Ascending aorta (tissue), 2 donors: ENCODE measurements at regions not wholly inside any gene's neighbourhood (a gene's known extent, or its start where the extent isn't known, plus 50 kb on each side); places are given as distances from the start of the nearest gene placed in this dataset.

Experiments used
- DNase-seq, 2 donors: peaks; one replicate each; pipeline ENCODE4 v3.0.0-alpha.2; 2019; ENCODE audit warnings: low spot score in 2 of 2
- H3K27ac ChIP-seq, 2 donors: fragments of 200-600 bp; sonication (generic); one replicate each; pipeline ENCODE4 v1.5.1; 2016 to 2017; ENCODE audit warnings: mild to moderate bottlenecking in 1 of 2
- H3K27me3 ChIP-seq: fragments of 200-600 bp; sonication (generic); one replicate; pipeline ENCODE4 v1.5.1; 2017
- H3K36me3 ChIP-seq, 2 donors: fragments of 200-600 bp; sonication (generic); one replicate each; pipeline ENCODE4 v1.5.1; 2016
- H3K4me1 ChIP-seq, 2 donors: fragments of 200-600 bp; sonication (generic); one replicate each; pipeline ENCODE4 v1.5.1; 2016 to 2017; ENCODE audit warnings: mild to moderate bottlenecking in 1 of 2
- H3K4me3 ChIP-seq, 2 donors: fragments of 200-600 bp; sonication (generic); one replicate each; pipeline ENCODE4 v1.5.1; 2016 to 2017; ENCODE audit warnings: mild to moderate bottlenecking in 1 of 2
- H3K9me3 ChIP-seq, 2 donors: fragments of 200-600 bp; sonication (generic); one replicate each; pipeline ENCODE4 v1.5.1; 2016
- CTCF ChIP-seq, 3 experiments: fragments of 200-600 bp in 2 of 3; fragments of 450-650 bp in 1 of 3; sonication (generic) in 2 of 3; IDR thresholded peaks; one replicate each; pipeline ENCODE4 v1.5.1; 2016 to 2019; ENCODE audit warnings: antibody characterized with exemption in 3 of 3, mild to moderate bottlenecking in 1 of 3, moderate library complexity in 1 of 3
- intact Hi-C: fragments of 100-400 bp; cut with DNase I; formaldehyde crosslinking; loops from one replicate; pipeline ENCODE4 v1.15.1; 2023

- no peak for DNase-seq
- intact Hi-C loops: no loop called here
- Histone ChIP-seq H3K36me3 (no peaks in the 10 kb centered on the region), H3K27me3 (no peaks in the 10 kb centered on the region), H3K4me3 (no peak overlapping the region), H3K9me3 (peaks cover 0 to 6% of the 10 kb centered on the region in 2 donors), H3K4me1 (no peaks in the 10 kb centered on the region), H3K27ac (no peak overlapping the region)
- no peak for TF ChIP-seq CTCF (IDR thresholded peaks at IDR 0.05)
These were observed 1586.6 kb downstream of the SI start for GRCh38 chr3:163491714-163492113.

- H3K4me1 ChIP-seq: no peaks in the 10 kb centered on the region
- no peak for DNase-seq
- H3K9me3 ChIP-seq: peaks cover 0 to 6% of the 10 kb centered on the region in 2 donors
- H3K27ac ChIP-seq: no peak overlapping the region
- H3K27me3 ChIP-seq: no peaks in the 10 kb centered on the region
- no peak overlapping the region for H3K4me3 ChIP-seq
- intact Hi-C loops: no loop called here
- TF ChIP-seq CTCF (IDR thresholded peaks at IDR 0.05): peak in 1 of 3 experiments; percentile 28
- no peaks in the 10 kb centered on the region for H3K36me3 ChIP-seq
These were observed 1588.2 kb downstream of the SI start for GRCh38 chr3:163490119-163490518.

GRCh38 chr3:163482695-163483094, 1595.6 kb downstream of the SI start:
- no peak for DNase-seq
- H3K4me1 ChIP-seq: no peaks in the 10 kb centered on the region
- H3K4me3 ChIP-seq: no peak overlapping the region
- no peak for TF ChIP-seq CTCF (IDR thresholded peaks at IDR 0.05)
- H3K27ac ChIP-seq: no peak overlapping the region
- intact Hi-C loops: no loop called here
- H3K36me3 ChIP-seq: no peaks in the 10 kb centered on the region
- H3K27me3 ChIP-seq: no peaks in the 10 kb centered on the region
- H3K9me3 ChIP-seq: no peaks in the 10 kb centered on the region

- Histone ChIP-seq H3K27ac (no peak overlapping the region), H3K4me1 (no peaks in the 10 kb centered on the region), H3K9me3 (no peaks in the 10 kb centered on the region), H3K4me3 (no peak overlapping the region), H3K27me3 (no peaks in the 10 kb centered on the region), H3K36me3 (no peaks in the 10 kb centered on the region)
- TF ChIP-seq CTCF (IDR thresholded peaks at IDR 0.05): no peak
- DNase-seq: no peak
- intact Hi-C loops: no loop called here
These were observed 1596.6 kb downstream of the SI start for GRCh38 chr3:163481738-163482137.

GRCh38 chr3:163476179-163476578, 1602.1 kb downstream of the SI start:
- no peak for TF ChIP-seq CTCF (IDR thresholded peaks at IDR 0.05)
- intact Hi-C loops: no loop called here

GRCh38 chr3:163474766-163475165, 1603.5 kb downstream of the SI start:
- Histone ChIP-seq H3K4me3 (no peak overlapping the region), H3K9me3 (no peaks in the 10 kb centered on the region), H3K27ac (no peak overlapping the region), H3K4me1 (no peaks in the 10 kb centered on the region), H3K27me3 (no peaks in the 10 kb centered on the region), H3K36me3 (no peaks in the 10 kb centered on the region)
- intact Hi-C loops: no loop called here
- no peak for TF ChIP-seq CTCF (IDR thresholded peaks at IDR 0.05)
- DNase-seq: no peak

More at GRCh38 chr3:163476179-163476578, 1602.1 kb downstream of the SI start:
- H3K9me3 ChIP-seq: no peaks in the 10 kb centered on the region
- no peaks in the 10 kb centered on the region for H3K36me3 ChIP-seq
- H3K27me3 ChIP-seq: no peaks in the 10 kb centered on the region
- H3K4me3 ChIP-seq: no peak overlapping the region
- no peaks in the 10 kb centered on the region for H3K4me1 ChIP-seq
- H3K27ac ChIP-seq: no peak overlapping the region
- DNase-seq: no peak
